H1 (cell line): ENCODE measurements at regions not wholly inside any gene's neighbourhood (a gene's known extent, or its start where the extent isn't known, plus 50 kb on each side); places are given as distances from the start of the nearest gene placed in this dataset.

Experiments used
- CTCF ChIA-PET: fragments of 300-600 bp; sonication (Branson Sonifier 250); formaldehyde crosslinking; loops from one replicate; lab custom pipeline; 2021; ENCODE audit not compliant: partially characterized antibody; lab: Charles Lee
- POLR2A ChIA-PET: fragments of 300-600 bp; sonication (Branson Sonifier 250); formaldehyde crosslinking; loops from one replicate; lab custom pipeline; 2021; ENCODE audit warnings: inconsistent platforms; ENCODE audit not compliant: partially characterized antibody; lab: Charles Lee
- DNase-seq, 2 experiments: peaks; one replicate each; pipeline versions ENCODE4 v3.0.0 to v3.0.0-alpha.2; 2010 to 2022; ENCODE audit warnings: low spot score in 2 of 2, low read depth in 1 of 2, mixed read lengths in 1 of 2
- FAIRE-seq: peaks from 2 replicates; lab custom pipeline; 2011; peaks lifted over from hg19 to GRCh38; lab: Jason Lieb, UNC
- H2AFZ ChIP-seq: 2 replicates; pipeline ENCODE4 v1.8.1; 2012; ENCODE audit warnings: low read length, inconsistent platforms
- H2AK5ac ChIP-seq: 2 replicates; pipeline ENCODE4 v1.6.1; 2013; ENCODE audit warnings: low read depth, low read length
- H2BK120ac ChIP-seq: replicated peaks from 2 replicates; pipeline ENCODE3; 2013; ENCODE audit warnings: low read depth, low read length, inconsistent platforms
- H2BK12ac ChIP-seq: 2 replicates; pipeline ENCODE4 v1.6.1; 2013; ENCODE audit warnings: low read depth, low read length
- H2BK15ac ChIP-seq: 2 replicates; pipeline ENCODE4 v1.6.1; 2013; ENCODE audit warnings: low read length
- H2BK20ac ChIP-seq: 2 replicates; pipeline ENCODE4 v1.6.1; 2013; ENCODE audit warnings: low read length
- H2BK5ac ChIP-seq: 2 replicates; pipeline ENCODE4 v1.6.1; 2013; ENCODE audit warnings: low read depth, low read length
- H3K14ac ChIP-seq: 2 replicates; pipeline ENCODE4 v1.6.1; 2013; ENCODE audit warnings: inconsistent platforms; ENCODE audit not compliant: insufficient read length
- H3K18ac ChIP-seq: 2 replicates; pipeline ENCODE4 v1.6.1; 2013; ENCODE audit warnings: low read length; ENCODE audit errors: extremely low read depth
- H3K23ac ChIP-seq: 2 replicates; pipeline ENCODE4 v1.6.1; 2013; ENCODE audit warnings: inconsistent platforms; ENCODE audit not compliant: insufficient read length
- H3K23me2 ChIP-seq: 2 replicates; pipeline ENCODE4 v1.6.1; 2013; ENCODE audit warnings: low read depth, low read length
- H3K27ac ChIP-seq: 2 replicates; pipeline ENCODE4 v1.6.1; 2011; ENCODE audit warnings: low read depth, low read length, inconsistent platforms
- H3K27me3 ChIP-seq, 4 experiments: replicated peaks in 1 of 4; 1 replicate in 1 of 4; 2 replicates in 3 of 4; pipeline versions ENCODE4 v1.6.1 to v1.8.1; 2011 to 2013; ENCODE audit warnings: low read length in 3 of 4, mild to moderate bottlenecking in 3 of 4, inconsistent platforms in 2 of 4, mixed read lengths in 2 of 4, moderate library complexity in 1 of 4; ENCODE audit not compliant: control insufficient read depth in 3 of 4, insufficient read depth in 3 of 4; ENCODE audit errors: extremely low read depth in 1 of 4
- H3K36me3 ChIP-seq, 4 experiments: 2 replicates each; pipeline versions ENCODE4 v1.6.1 to v1.8.1; 2011 to 2013; ENCODE audit warnings: mild to moderate bottlenecking in 4 of 4, low read length in 3 of 4, moderate library complexity in 2 of 4, control low read depth in 1 of 4, inconsistent platforms in 1 of 4; ENCODE audit not compliant: insufficient read depth in 4 of 4, control insufficient read depth in 2 of 4
- H3K4ac ChIP-seq: replicated peaks from 2 replicates; pipeline ENCODE3; 2013; ENCODE audit warnings: low read length, low read depth, mixed read lengths, inconsistent platforms; ENCODE audit not compliant: insufficient read length
- H3K4me1 ChIP-seq, 4 experiments: replicated peaks in 1 of 4; 1 replicate in 1 of 4; 2 replicates in 3 of 4; pipeline versions ENCODE4 v1.6.1 to v1.8.1; 2011 to 2013; ENCODE audit warnings: low read length in 3 of 4, inconsistent platforms in 2 of 4, mixed read lengths in 1 of 4; ENCODE audit not compliant: insufficient read depth in 4 of 4, control insufficient read depth in 3 of 4
- H3K4me2 ChIP-seq, 2 experiments: 2 replicates each; pipeline versions ENCODE4 v1.6.1 to v1.8.1; 2011 to 2013; ENCODE audit warnings: low read depth in 2 of 2, low read length in 2 of 2, control low read depth in 1 of 2, inconsistent platforms in 1 of 2, mild to moderate bottlenecking in 1 of 2; ENCODE audit not compliant: insufficient read depth in 1 of 2
- H3K4me3 ChIP-seq, 4 experiments: fragments of 200-600, 300-600 bp in 1 of 4; sonication (generic), shearing (Covaris generic), sonication (Bioruptor Twin) in 1 of 4; 2 replicates each; pipeline versions ENCODE4 v1.5.1 to v1.8.1; 2011 to 2016; ENCODE audit warnings: low read length in 4 of 4, low read depth in 3 of 4, control low read depth in 2 of 4, inconsistent platforms in 2 of 4, mild to moderate bottlenecking in 2 of 4, mixed read lengths in 1 of 4, moderate library complexity in 1 of 4; ENCODE audit not compliant: insufficient read depth in 2 of 4; ENCODE audit errors: extremely low read depth in 1 of 4
- H3K56ac ChIP-seq: replicated peaks from 2 replicates; pipeline ENCODE3; 2013; ENCODE audit warnings: low read depth, mild to moderate bottlenecking, mixed read lengths, low read length, inconsistent platforms; ENCODE audit not compliant: insufficient read length
- H3K79me1 ChIP-seq: 2 replicates; pipeline ENCODE4 v1.6.1; 2013; ENCODE audit warnings: low read depth, low read length, control low read depth
- H3K79me2 ChIP-seq, 2 experiments: 2 replicates each; pipeline versions ENCODE4 v1.6.1 to v1.8.1; 2012 to 2013; ENCODE audit warnings: low read length in 2 of 2, mild to moderate bottlenecking in 2 of 2, inconsistent platforms in 1 of 2; ENCODE audit not compliant: insufficient read depth in 2 of 2, control insufficient read depth in 1 of 2
- H3K9ac ChIP-seq, 4 experiments: replicated peaks in 1 of 4; 1 replicate in 1 of 4; 2 replicates in 3 of 4; pipeline versions ENCODE4 v1.6.1 to v1.8.1; 2011 to 2013; ENCODE audit warnings: low read depth in 3 of 4, low read length in 3 of 4, control low read depth in 2 of 4, mild to moderate bottlenecking in 2 of 4, moderate library complexity in 2 of 4, inconsistent platforms in 1 of 4; ENCODE audit errors: extremely low read depth in 1 of 4
- H3K9me3 ChIP-seq, 2 experiments: 2 replicates each; pipeline versions ENCODE4 v1.6.1 to v1.8.1; 2012 to 2013; ENCODE audit warnings: mild to moderate bottlenecking in 2 of 2, moderate library complexity in 2 of 2, control low read depth in 1 of 2, inconsistent platforms in 1 of 2, low read depth in 1 of 2, low read length in 1 of 2, mixed read lengths in 1 of 2; ENCODE audit not compliant: insufficient read depth in 2 of 2
- H4K20me1 ChIP-seq, 2 experiments: replicated peaks in 1 of 2; 2 replicates each; pipeline versions ENCODE3 to v1.8.1; 2011 to 2013; ENCODE audit warnings: inconsistent platforms in 2 of 2, low read length in 2 of 2, mild to moderate bottlenecking in 1 of 2; ENCODE audit not compliant: insufficient read depth in 2 of 2, control insufficient read depth in 1 of 2
- H4K5ac ChIP-seq: 2 replicates; pipeline ENCODE4 v1.6.1; 2013; ENCODE audit warnings: low read length, low read depth, mixed read lengths, inconsistent platforms; ENCODE audit not compliant: insufficient read length
- H4K8ac ChIP-seq: 2 replicates; pipeline ENCODE4 v1.8.0; 2013; ENCODE audit warnings: mild to moderate bottlenecking, moderate library complexity, low read length, inconsistent platforms; ENCODE audit not compliant: insufficient read depth; ENCODE audit errors: extremely low read depth
- H4K91ac ChIP-seq: replicated peaks from 2 replicates; pipeline ENCODE3; 2013; ENCODE audit warnings: low read length, mixed read lengths, inconsistent platforms; ENCODE audit not compliant: insufficient read length
- ASH2L ChIP-seq: fragments of 200-600, 300-600 bp; sonication (generic); IDR thresholded peaks from one replicate; pipeline ENCODE4 v1.7.1; 2017; ENCODE audit warnings: low read length
- BCL11A ChIP-seq, 2 experiments: IDR thresholded peaks; one replicate each; pipeline ENCODE4 v1.6.1; 2011; ENCODE audit warnings: low read depth in 2 of 2, low read length in 2 of 2, mild to moderate bottlenecking in 2 of 2
- CBX8 ChIP-seq: fragments of 300-800, 300-1000 bp; sonication (generic); IDR thresholded peaks from 2 replicates; pipeline ENCODE4 v1.7.1; 2016; ENCODE audit warnings: low read depth, low read length, borderline replicate concordance
- CEBPB ChIP-seq: IDR thresholded peaks from 2 replicates; pipeline ENCODE4 v1.6.1; 2012; ENCODE audit warnings: low read depth, low read length
- HDAC6 ChIP-seq: IDR thresholded peaks from one replicate; pipeline ENCODE4 v1.7.1; 2012; ENCODE audit warnings: low read depth, mild to moderate bottlenecking, inconsistent platforms, low read length, moderate library complexity
- JUN ChIP-seq: IDR thresholded peaks from 2 replicates; pipeline ENCODE4 v1.6.1; 2011; ENCODE audit warnings: low read depth, mild to moderate bottlenecking, improper control_type of control experiment, low read length
- JUND ChIP-seq: IDR thresholded peaks from 2 replicates; pipeline ENCODE4 v1.6.1; 2011; ENCODE audit warnings: mild to moderate bottlenecking, improper control_type of control experiment, low read length
- NANOG ChIP-seq: IDR thresholded peaks from 2 replicates; pipeline ENCODE4 v1.6.1; 2011; ENCODE audit warnings: low read length, low read depth, mild to moderate bottlenecking, inconsistent platforms; ENCODE audit not compliant: insufficient read depth, poor library complexity, severe bottlenecking
- NRF1 ChIP-seq: IDR thresholded peaks from 2 replicates; pipeline ENCODE4 v1.6.1; 2011; ENCODE audit warnings: mild to moderate bottlenecking, low read depth, low read length, improper control_type of control experiment
- PHF8 ChIP-seq: fragments of 200-600 bp; sonication (generic); conservative IDR thresholded peaks from 2 replicates; pipeline ENCODE4 v1.7.1; 2012; ENCODE audit warnings: low read depth, mild to moderate bottlenecking, inconsistent platforms, low read length, moderate library complexity
- POLR2A ChIP-seq, 2 experiments: IDR thresholded peaks; 1 replicate in 1 of 2; 2 replicates in 1 of 2; pipeline ENCODE4 v1.6.1; 2011; ENCODE audit warnings: low read depth in 2 of 2, low read length in 2 of 2, mild to moderate bottlenecking in 2 of 2; ENCODE audit errors: control extremely low read depth in 1 of 2
- RBBP5 ChIP-seq: IDR thresholded peaks from 2 replicates; pipeline ENCODE4 v1.7.1; 2012; ENCODE audit warnings: low read depth, mild to moderate bottlenecking, inconsistent platforms, low read length, moderate library complexity, borderline replicate concordance
- RFX5 ChIP-seq: IDR thresholded peaks from 2 replicates; pipeline ENCODE4 v1.6.1; 2011; ENCODE audit warnings: low read depth, low read length, improper control_type of control experiment, borderline replicate concordance
- SAP30 ChIP-seq: fragments of 300-600 bp; sonication (generic); IDR thresholded peaks from 2 replicates; pipeline ENCODE4 v1.7.1; 2012; ENCODE audit warnings: low read length, moderate library complexity, mild to moderate bottlenecking, inconsistent platforms; ENCODE audit not compliant: insufficient read depth, insufficient replicate concordance
- TF ChIP-seq, protein P1 (sequence below): IDR thresholded peaks from 2 replicates; pipeline ENCODE4 v1.6.1; 2012; ENCODE audit warnings: inconsistent platforms
- TF ChIP-seq, protein P2 (sequence below): IDR thresholded peaks from 2 replicates; pipeline ENCODE4 v1.6.1; 2011; ENCODE audit warnings: low read depth, mild to moderate bottlenecking, low read length; ENCODE audit not compliant: insufficient read depth

DNA sequence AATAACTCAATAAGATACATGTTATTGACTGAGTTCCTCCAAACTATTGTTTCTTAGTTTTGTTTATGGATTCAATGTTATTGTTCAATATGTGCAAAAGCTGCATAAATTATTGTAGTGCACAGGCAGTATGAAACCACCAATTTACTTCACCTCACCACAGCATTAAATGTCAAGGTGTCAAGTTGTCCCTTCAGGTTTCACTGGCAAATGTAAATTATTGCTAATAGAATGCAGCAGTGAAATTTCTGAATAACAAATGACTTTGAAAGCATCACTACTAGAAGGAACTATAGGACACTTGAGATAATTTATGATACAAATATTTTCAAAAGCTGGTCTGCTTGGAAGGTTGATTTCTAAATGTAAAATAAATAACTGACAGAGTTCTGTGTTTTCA lies 116.4 kb upstream of the PTPRD start:
- no peak overlapping the region for H2AK5ac ChIP-seq
- no peak overlapping the region for H4K91ac ChIP-seq
- no peak overlapping the region for H2BK120ac ChIP-seq
- H4K8ac ChIP-seq: no peak overlapping the region
- no peak overlapping the region for H4K5ac ChIP-seq
- peak overlapping the region in 1 of 2 experiments; percentile 2; a peak in 1 of 4 replicates for H3K4me2 ChIP-seq
- no peak overlapping the region for H2BK15ac ChIP-seq
- H3K9me3 ChIP-seq: no peaks in the 10 kb centered on the region
- FAIRE-seq (no peak), DNase-seq (no peak)
- CTCF ChIA-PET: interaction anchor here (0.6 to 1.2 kb wide), 2 partner anchors 9 to 277 kb away, joined by 3 read pairs; no protein-coding TSS in a partner anchor
- no peak overlapping the region for H2AFZ ChIP-seq
- no peaks in the 10 kb centered on the region for H3K79me1 ChIP-seq
- H3K14ac ChIP-seq: no peak overlapping the region
- POLR2A ChIA-PET: no interaction called here
- no peak overlapping the region for H2BK5ac ChIP-seq
- H3K27ac ChIP-seq: no peak overlapping the region
- no peaks in the 10 kb centered on the region for H4K20me1 ChIP-seq
- no peak overlapping the region for H3K4me3 ChIP-seq
- no peaks in the 10 kb centered on the region for H3K79me2 ChIP-seq
- H3K36me3 ChIP-seq: no peaks in the 10 kb centered on the region
- no peaks in the 10 kb centered on the region for H3K27me3 ChIP-seq
- H3K4me1 ChIP-seq: no peaks in the 10 kb centered on the region
- no peak overlapping the region for H3K18ac ChIP-seq
- no peak overlapping the region for H2BK20ac ChIP-seq
- no peak overlapping the region for H2BK12ac ChIP-seq
- H3K56ac ChIP-seq: no peak overlapping the region
- no peak overlapping the region for H3K23ac ChIP-seq
- H3K9ac ChIP-seq: no peak overlapping the region
- H3K4ac ChIP-seq: no peak overlapping the region
- no peaks in the 10 kb centered on the region; the same call in 1 of the 2 replicates for H3K23me2 ChIP-seq
- TF ChIP-seq POLR2A (IDR thresholded peaks at IDR 0.05; ENCODE audit: control extremely low read depth in 1 of 2, low read depth in 2 of 2, low read length in 2 of 2) (no peak), ASH2L (no peak), RFX5 (no peak), JUND (no peak), BCL11A (IDR thresholded peaks at IDR 0.05; ENCODE audit: low read depth in 2 of 2, low read length in 2 of 2) (no peak), SAP30 (no peak), JUN (no peak), NRF1 (no peak), CEBPB (no peak), NANOG (no peak), RBBP5 (no peak), HDAC6 (no peak), CBX8 (no peak), PHF8 (no peak)
- TF ChIP-seq, protein P1, sequence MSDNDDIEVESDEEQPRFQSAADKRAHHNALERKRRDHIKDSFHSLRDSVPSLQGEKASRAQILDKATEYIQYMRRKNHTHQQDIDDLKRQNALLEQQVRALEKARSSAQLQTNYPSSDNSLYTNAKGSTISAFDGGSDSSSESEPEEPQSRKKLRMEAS: no peak
- TF ChIP-seq, protein P2, sequence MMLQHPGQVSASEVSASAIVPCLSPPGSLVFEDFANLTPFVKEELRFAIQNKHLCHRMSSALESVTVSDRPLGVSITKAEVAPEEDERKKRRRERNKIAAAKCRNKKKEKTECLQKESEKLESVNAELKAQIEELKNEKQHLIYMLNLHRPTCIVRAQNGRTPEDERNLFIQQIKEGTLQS: no peak
